MM.1S (cell line): ENCODE measurements at regions not wholly inside any gene's neighbourhood (a gene's known extent, or its start where the extent isn't known, plus 50 kb on each side); places are given as distances from the start of the nearest gene placed in this dataset.

ENCODE experiments used
- CTCF ChIP-seq: fragments of 300-600 bp; sonication (generic); IDR thresholded peaks from 2 replicates; pipeline ENCODE4 v1.5.1; 2016; ENCODE audit warnings: antibody characterized with exemption, low read length, mixed read lengths
- EZH2 ChIP-seq: fragments of 300-600 bp; sonication (generic); optimal IDR thresholded peaks from 2 replicates; pipeline ENCODE3; 2017; ENCODE audit warnings: low read depth, mild to moderate bottlenecking, antibody characterized with exemption, low read length, mixed read lengths
- EZH2phosphoT487 ChIP-seq: fragments of 300-600 bp; sonication (generic); IDR thresholded peaks from 2 replicates; pipeline ENCODE4 v1.6.1; 2018; ENCODE audit warnings: antibody characterized with exemption, low read length

GRCh38 chr6:9140172-9140571, 704.8 kb upstream of the SLC35B3 start:
- TF ChIP-seq CTCF (no peak), EZH2 (no peak), EZH2phosphoT487 (no peak)
